ENCODE measurements at regions not wholly inside any gene's neighbourhood (a gene's known extent, or its start where the extent isn't known, plus 50 kb on each side); places are given as distances from the start of the nearest gene placed in this dataset.

GRCh38 chr12:25783566-25783965, 174.9 kb upstream of the RASSF8 start:
- TF ChIP-seq CTCF (IDR thresholded peaks at IDR 0.05; ENCODE audit: low read depth, low read length) (no peak), POLR2A (IDR thresholded peaks at IDR 0.05; ENCODE audit: extremely low read depth, insufficient read length) (no peak), MAX (IDR thresholded peaks at IDR 0.05; ENCODE audit: low read depth, low read length) (no peak)
